ENCODE measurements at regions not wholly inside any gene's neighbourhood (a gene's known extent, or its start where the extent isn't known, plus 50 kb on each side); places are given as distances from the start of the nearest gene placed in this dataset.

DNA sequence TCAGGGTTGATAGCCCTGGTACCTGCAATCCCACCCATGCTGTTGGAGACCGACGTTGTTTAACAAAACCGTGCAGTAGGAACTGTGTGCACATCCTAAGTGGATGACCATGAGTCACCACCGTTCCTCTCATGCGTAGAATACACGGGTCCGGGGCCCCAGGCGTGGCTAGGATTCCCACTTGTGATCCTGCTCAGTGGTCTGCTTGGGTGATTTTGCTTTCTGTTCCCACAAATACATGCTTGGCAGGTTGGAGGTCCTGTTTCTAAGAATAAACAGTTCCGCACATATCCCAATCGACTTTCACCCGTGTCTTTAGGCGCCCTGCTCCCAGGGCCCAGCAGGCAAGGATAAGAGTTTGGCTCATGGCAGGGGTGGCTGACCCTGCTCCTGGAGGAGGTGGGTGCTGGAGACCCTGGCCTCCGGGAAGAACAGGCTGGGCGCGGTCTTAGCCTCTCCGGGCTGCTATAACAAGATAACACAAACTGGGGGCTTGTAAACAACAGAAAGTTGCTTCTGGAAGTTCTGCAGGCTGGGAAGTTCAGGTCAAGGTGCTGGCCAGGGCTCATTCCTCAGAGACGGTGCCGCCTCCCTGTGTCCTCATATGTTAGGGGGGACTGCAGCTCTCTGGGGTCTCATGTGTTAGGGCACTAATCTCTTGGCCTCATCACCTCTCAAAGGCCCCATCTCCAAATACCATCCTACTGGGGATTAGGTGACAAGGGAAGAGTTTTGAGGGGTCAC, 1028.3 kb downstream of the BRD1 start:
- no peak for DNase-seq

- DNase-seq: no peak
These were observed 1029.1 kb downstream of the BRD1 start for GRCh38 chr22:48798281-48799226.

- no peak for DNase-seq
These were observed 1029.9 kb downstream of the BRD1 start for GRCh38 chr22:48797731-48798130.

DNA sequence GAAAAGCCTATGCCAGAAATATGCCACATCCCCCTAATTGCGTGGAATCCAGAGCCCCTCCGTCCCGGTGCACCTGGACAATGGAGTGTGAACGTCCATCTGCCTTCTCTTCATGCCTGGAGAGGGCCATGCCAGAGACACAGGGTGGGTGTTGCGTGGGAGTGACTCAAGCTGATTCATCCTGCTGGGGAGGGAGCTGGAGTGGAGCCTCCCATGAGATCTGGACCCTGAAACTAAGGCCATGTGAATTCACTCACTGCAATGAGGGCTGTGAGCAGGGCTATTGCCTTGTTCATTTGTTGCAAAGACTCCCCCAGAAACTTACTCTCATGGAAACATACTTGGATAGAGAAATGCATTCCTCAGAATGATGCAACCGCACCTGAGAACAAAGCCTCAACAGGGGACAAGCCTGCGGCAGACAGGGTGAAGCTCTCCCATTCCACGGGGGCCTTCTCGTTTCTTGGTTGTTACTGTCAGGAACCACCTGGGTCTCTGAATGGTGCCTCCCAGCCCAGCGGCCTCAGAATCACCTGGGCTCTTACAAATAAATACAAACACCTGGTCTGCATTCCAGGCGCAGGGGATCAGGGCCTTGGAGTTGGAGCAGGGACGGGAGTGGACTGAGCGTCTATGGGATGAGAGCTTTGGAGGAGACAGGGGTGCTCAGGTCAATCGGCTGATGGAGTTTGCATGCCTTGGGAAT, 1031.2 kb downstream of the BRD1 start:
- DNase-seq: no peak

- no peak for DNase-seq
These were observed 1032.0 kb downstream of the BRD1 start for GRCh38 chr22:48795664-48796063.

GRCh38 chr22:48794906-48795305, 1032.8 kb downstream of the BRD1 start:
- no peak for DNase-seq

- no peak for DNase-seq
These were observed 1033.7 kb downstream of the BRD1 start for GRCh38 chr22:48793949-48794348.

GRCh38 chr22:48786679-48786996, 1041.0 kb downstream of the BRD1 start:
- DNase-seq: no peak

DNA sequence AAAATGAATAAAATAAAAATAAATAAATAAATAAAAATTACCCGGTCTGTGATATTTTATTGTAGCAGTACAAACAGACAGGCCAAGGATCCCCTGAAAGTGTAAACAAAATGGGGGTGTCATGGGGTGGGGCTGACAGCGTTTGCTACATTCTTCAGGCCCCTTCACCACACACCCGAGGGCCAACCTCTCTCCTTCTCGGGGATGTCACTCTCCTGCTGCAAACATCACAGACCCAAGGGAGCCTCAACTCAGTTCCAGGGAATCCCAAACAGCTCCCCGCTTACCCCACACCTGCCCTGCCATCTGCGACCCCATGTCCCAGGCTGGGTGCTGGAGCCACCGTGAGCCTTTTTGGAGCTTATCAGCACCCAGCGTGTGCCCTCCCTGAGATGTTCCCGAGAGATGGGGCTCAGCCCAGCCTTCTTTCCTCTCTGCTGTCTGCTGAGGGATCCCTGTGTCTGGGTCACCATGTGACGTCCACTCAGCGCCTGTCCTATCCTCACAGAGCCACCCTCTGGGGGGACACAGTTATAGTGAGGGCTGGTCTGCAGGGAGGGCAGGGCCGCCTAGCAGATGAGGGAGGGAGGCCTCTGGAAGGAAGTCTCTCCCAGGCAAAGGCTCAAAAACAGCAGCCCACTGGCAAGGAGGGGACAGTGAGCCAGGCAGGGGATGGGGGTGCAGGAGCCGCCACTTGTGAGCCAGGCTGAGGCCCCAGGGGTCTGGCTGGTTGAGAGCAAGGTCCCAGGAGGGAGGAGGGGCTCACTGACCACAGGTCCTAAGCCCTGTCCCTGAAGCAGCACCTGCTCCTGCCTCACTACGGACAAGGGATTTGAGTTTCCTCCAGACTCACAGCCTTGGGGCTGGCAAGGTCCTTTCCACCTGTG, 1041.6 kb downstream of the BRD1 start:
- no peak for DNase-seq

GRCh38 chr22:48784701-48785503, 1042.8 kb downstream of the BRD1 start:
- no peak for DNase-seq

GRCh38 chr22:48783821-48784266, 1043.8 kb downstream of the BRD1 start:
- no peak for DNase-seq

DNA sequence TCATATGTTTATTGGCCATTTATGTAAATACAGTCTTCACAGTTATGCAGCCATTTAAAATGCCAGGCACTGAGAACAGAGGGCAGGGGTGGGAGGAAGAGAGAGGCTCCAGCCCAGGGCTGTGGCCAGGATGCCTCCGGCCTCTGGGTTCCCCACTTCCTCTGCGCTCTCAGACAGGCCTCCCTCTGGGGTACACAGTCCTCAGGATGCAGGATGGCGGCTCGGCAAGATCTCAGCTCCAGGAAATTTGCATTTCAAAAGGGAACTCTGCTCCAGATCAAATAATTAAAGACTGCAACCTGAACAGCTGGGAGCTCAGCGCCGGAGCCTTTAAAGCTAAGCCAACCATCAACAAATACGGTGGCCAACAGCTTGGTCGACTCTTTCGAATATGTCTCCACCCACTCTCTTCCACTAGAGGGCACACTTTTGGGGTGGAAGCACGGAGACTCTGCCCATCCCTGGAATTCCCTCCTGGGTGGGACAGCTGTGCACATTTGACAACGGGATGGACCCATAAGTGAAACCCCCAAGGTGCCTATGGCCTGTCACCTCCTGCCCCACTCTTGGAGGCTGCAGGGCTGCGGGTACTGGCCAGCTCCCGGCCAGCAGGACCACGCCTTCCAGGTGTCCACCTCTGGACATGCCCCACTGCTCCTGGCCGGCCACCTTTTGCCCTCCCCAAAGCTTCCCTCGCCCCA, 1044.7 kb downstream of the BRD1 start:
- peak; percentile 6 to 35 (median 20) for DNase-seq

DNA sequence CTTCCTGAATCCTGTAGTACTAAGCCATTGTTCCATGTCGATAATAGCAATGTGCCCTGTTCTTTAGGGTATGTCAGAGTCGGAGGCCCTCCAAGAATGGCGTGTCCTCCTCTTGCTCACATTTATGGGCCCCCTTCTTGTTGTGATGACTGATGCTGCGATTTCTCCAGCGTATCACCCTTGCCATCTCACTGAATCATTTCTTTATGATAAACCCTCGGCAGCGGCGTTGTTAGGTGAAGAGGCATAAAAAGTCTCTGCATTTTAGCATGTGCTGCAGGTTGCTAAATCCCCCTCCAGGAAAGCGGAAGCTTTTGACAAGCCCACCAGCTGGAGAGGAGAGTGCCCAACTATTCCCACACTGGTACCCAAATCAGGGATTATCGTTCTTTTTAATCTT, 1045.3 kb downstream of the BRD1 start:
- no peak for DNase-seq

DNA sequence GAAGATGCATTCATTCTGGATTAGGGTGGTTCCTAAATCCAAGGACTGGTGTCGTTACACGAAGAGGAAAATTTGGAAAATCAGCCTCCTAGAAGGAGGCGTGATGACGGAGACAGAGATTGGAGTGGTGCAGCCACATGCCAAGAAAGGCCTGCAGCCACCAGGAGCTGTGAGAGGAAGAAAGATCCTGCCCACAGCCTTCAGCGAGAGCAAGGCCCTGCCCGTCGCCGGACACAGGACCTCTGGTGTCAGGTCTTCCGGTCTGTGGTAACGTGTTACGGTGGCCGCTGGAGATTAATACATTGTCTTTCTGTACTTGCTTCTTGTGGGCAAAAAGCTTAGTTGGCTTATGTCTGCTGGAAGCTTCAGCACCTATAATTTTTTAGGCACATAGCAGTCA, 1045.8 kb downstream of the BRD1 start:
- no peak for DNase-seq

GRCh38 chr22:48781391-48781790, 1046.3 kb downstream of the BRD1 start:
- no peak for DNase-seq

GRCh38 chr22:48780597-48781277, 1046.9 kb downstream of the BRD1 start:
- no peak for DNase-seq

GRCh38 chr22:48779661-48780596, 1047.7 kb downstream of the BRD1 start:
- DNase-seq: no peak

DNA sequence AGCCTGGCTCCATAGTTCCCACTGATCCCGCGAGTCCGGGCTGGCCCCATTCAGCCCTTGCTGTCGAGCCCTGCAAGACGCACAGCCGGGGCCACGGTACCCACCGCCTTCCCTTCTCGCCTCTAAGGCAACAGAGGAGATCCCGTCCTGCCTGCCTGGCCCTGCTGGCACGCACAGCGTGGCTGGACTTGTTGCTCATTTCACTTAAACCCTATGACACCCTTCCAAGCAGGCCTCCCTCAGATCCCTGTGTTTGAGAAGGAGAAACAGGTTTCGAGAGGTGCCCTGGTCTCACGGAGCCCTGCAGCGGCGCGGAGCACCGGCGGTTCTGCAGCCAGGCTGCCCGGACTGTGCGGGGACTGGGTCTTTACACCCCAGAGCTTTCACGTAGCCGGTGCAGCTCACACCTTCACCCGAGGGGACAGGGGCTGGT, 1048.4 kb downstream of the BRD1 start:
- no peak for DNase-seq
